ENCODE measurements at regions not wholly inside any gene's neighbourhood (a gene's known extent, or its start where the extent isn't known, plus 50 kb on each side); places are given as distances from the start of the nearest gene placed in this dataset.

GRCh38 chr12:94749890-94750289 lies 99.5 kb upstream of the TMCC3 start:
- no peak for DNase-seq (ENCODE audit: low read depth)
- TF ChIP-seq CTCF (IDR thresholded peaks at IDR 0.05; ENCODE audit: insufficient read depth, low read depth, low read length, missing control alignments), result no peak

GRCh38 chr12:94749455-94749854 lies 99.1 kb upstream of the TMCC3 start:
- DNase-seq (ENCODE audit: low read depth), result no peak
- no peak overlapping the region for H3K4me3 ChIP-seq (ENCODE audit: low read depth, low read length)
- no peak for TF ChIP-seq CTCF (IDR thresholded peaks at IDR 0.05; ENCODE audit: insufficient read depth, low read depth, low read length, missing control alignments)

More at GRCh38 chr12:94749890-94750289, 99.5 kb upstream of the TMCC3 start:
- no peak overlapping the region for H3K4me3 ChIP-seq (ENCODE audit: low read depth, low read length)

GRCh38 chr12:94748726-94749421 lies 98.5 kb upstream of the TMCC3 start:
- no peak for DNase-seq (ENCODE audit: low read depth)
- no peak overlapping the region for H3K4me3 ChIP-seq (ENCODE audit: low read depth, low read length)
- TF ChIP-seq CTCF (IDR thresholded peaks at IDR 0.05; ENCODE audit: insufficient read depth, low read depth, low read length, missing control alignments), result no peak

- TF ChIP-seq CTCF (IDR thresholded peaks at IDR 0.05; ENCODE audit: insufficient read depth, low read depth, low read length, missing control alignments), result no peak
- H3K4me3 ChIP-seq (ENCODE audit: low read depth, low read length), result no peak overlapping the region
- no peak for DNase-seq (ENCODE audit: low read depth)
These were observed 95.2 kb upstream of the TMCC3 start for GRCh38 chr12:94745562-94745961.

DNA sequence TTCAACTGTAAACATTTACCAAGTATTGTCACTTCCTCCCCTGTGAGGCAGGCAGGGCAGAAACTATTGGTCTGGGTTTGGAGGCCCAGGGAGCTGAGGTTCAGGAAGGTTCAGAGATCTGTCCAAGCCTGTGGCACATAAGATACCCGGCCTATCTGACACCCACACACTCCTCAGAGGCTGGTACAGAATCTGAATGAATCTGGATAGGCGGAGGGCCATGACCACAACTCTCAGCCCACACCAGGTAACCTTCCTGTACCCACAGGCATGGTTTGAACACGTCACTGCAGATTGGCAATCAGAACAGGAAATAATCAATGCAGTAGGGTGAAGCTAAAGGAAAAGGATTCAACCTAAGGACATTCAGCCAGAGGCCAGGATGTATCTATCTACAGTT lies 92.8 kb upstream of the TMCC3 start:
- DNase-seq (ENCODE audit: low read depth), result no peak
- no peak for TF ChIP-seq CTCF (IDR thresholded peaks at IDR 0.05; ENCODE audit: insufficient read depth, low read depth, low read length, missing control alignments)
- H3K4me3 ChIP-seq (ENCODE audit: low read depth, low read length), result no peak overlapping the region

DNA sequence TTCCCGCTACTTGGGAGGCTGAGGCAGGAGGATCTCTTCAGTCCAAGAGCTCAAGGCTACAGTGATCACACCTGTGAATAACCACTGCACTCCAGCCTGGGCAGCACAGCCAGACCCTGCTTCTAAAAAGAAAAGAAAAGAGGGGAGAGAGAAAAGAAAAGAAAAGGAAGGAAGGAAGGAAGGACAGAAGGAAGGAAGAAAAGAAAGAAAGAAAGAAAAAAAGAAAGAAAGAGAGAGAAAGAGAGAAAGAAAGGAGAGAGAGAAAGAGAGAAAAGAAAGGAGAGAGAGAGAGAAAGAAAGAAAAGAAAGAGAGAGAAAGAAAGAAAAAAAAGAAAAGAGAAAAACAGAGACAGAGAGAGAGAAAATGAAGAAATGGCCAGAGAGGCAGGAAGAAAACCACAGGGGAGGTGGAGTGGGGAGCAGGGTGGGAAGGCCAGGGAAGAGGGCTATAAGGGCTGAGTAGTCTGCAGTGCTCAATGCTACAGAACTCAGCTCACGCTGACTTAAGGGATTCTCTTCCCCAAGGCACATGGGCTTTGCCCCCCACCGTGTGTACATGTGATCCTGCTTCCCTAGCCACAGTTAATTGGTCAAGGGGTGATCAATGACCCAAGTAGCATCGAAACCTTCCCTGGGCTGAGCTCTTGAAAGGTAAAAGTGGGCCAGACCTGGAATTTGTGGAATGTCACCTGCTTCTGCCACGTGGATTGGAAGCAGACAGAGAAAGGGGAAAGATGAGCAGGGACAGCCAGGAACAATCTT lies 90.4 kb upstream of the TMCC3 start:
- no peak overlapping the region for H3K4me3 ChIP-seq (ENCODE audit: low read depth, low read length)
- DNase-seq (ENCODE audit: low read depth), result no peak
- no peak for TF ChIP-seq CTCF (IDR thresholded peaks at IDR 0.05; ENCODE audit: insufficient read depth, low read depth, low read length, missing control alignments)
